Kidney (tissue), 13 donors: ENCODE measurements at regions not wholly inside any gene's neighbourhood (a gene's known extent, or its start where the extent isn't known, plus 50 kb on each side); places are given as distances from the start of the nearest gene placed in this dataset.

Source experiments
- DNase-seq, 5 donors: peaks; one replicate each; pipeline ENCODE4 v3.0.0-alpha.2; 2013 to 2020
- FAIRE-seq: peaks from 2 replicates; lab custom pipeline; 2012; peaks lifted over from hg19 to GRCh38; lab: Jason Lieb, UNC
- H3K27ac ChIP-seq, 2 donors: one replicate each; pipeline ENCODE4 v1.7.0; 2013; ENCODE audit warnings: low read depth in 2 of 2, low read length in 2 of 2, inconsistent platforms in 1 of 2
- H3K27me3 ChIP-seq: one replicate; pipeline ENCODE4 v1.7.1; 2013; ENCODE audit warnings: low read length, inconsistent platforms; ENCODE audit not compliant: control insufficient read depth, insufficient read depth
- H3K36me3 ChIP-seq, 3 donors: one replicate each; pipeline versions ENCODE4 v1.7.0 to v1.7.1; 2013; ENCODE audit warnings: low read length in 3 of 3, control low read depth in 1 of 3, inconsistent platforms in 1 of 3; ENCODE audit not compliant: insufficient read depth in 3 of 3, control insufficient read depth in 2 of 3
- H3K4me1 ChIP-seq, 3 donors: one replicate each; pipeline versions ENCODE4 v1.7.0 to v1.7.1; 2013; ENCODE audit warnings: low read length in 3 of 3, inconsistent platforms in 1 of 3, low read depth in 1 of 3; ENCODE audit not compliant: control insufficient read depth in 2 of 3, insufficient read depth in 2 of 3
- H3K4me3 ChIP-seq, 3 donors: one replicate each; pipeline versions ENCODE4 v1.7.0 to v1.8.1; 2013; ENCODE audit warnings: low read length in 3 of 3, control low read depth in 1 of 3, inconsistent platforms in 1 of 3
- H3K9ac ChIP-seq, 3 donors: one replicate each; pipeline versions ENCODE4 v1.7.0 to v1.7.1; 2013; ENCODE audit warnings: low read length in 3 of 3, control low read depth in 1 of 3, inconsistent platforms in 1 of 3
- H3K9me3 ChIP-seq, 3 donors: one replicate each; pipeline versions ENCODE4 v1.7.0 to v1.7.1; 2013; ENCODE audit warnings: low read length in 3 of 3, control low read depth in 1 of 3, inconsistent platforms in 1 of 3; ENCODE audit not compliant: control insufficient read depth in 2 of 3, insufficient read depth in 1 of 3
- intact Hi-C: fragments of 100-400 bp; cut with DNase I; formaldehyde crosslinking; loops from one replicate; pipeline ENCODE4 v1.11.1; 2022
- TF ChIP-seq, protein P1 (sequence below): IDR thresholded peaks from 3 replicates; pipeline ENCODE4 v1.5.1; 2012; ENCODE audit warnings: mild to moderate bottlenecking, moderate library complexity, borderline replicate concordance; ENCODE audit not compliant: insufficient read depth; ENCODE audit errors: extremely low read depth
- donor health status: control.
- donor health status: control.
- donor health status: control.
- donor health status: control.
- donor health status: control.
- donor health status: DM: yes; HTN: yes; CAD: no.
- donor health status: Normal renal cell carcinoma (clear cell type).

DNA sequence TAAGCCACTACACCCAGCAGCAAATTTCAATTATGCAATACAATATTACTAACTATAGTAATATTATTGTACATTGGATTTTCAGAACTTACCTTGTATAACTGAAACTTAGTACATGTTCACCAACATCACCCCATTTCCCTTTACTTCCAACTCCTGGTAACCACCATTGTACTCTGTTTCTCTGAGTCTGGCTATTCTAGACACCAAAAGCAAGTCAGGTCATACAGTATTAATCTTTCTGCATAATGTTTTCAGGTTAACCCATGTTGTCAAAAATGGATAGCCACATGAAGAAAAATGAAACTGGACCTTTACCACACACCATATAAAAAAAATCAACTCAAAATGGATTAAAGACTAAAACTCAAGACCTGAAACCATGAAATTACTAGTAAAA, 558.2 kb downstream of the MMUT start:
- Histone ChIP-seq H3K9ac (no peak overlapping the region), H3K4me3 (no peak overlapping the region), H3K9me3 (no peaks in the 10 kb centered on the region), H3K27me3 (no peaks in the 10 kb centered on the region), H3K4me1 (no peaks in the 10 kb centered on the region), H3K36me3 (no peaks in the 10 kb centered on the region), H3K27ac (no peak overlapping the region)
- no peak for DNase-seq
- intact Hi-C loops, result no loop called here
- TF ChIP-seq, protein P1, sequence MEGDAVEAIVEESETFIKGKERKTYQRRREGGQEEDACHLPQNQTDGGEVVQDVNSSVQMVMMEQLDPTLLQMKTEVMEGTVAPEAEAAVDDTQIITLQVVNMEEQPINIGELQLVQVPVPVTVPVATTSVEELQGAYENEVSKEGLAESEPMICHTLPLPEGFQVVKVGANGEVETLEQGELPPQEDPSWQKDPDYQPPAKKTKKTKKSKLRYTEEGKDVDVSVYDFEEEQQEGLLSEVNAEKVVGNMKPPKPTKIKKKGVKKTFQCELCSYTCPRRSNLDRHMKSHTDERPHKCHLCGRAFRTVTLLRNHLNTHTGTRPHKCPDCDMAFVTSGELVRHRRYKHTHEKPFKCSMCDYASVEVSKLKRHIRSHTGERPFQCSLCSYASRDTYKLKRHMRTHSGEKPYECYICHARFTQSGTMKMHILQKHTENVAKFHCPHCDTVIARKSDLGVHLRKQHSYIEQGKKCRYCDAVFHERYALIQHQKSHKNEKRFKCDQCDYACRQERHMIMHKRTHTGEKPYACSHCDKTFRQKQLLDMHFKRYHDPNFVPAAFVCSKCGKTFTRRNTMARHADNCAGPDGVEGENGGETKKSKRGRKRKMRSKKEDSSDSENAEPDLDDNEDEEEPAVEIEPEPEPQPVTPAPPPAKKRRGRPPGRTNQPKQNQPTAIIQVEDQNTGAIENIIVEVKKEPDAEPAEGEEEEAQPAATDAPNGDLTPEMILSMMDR, result no peak
- FAIRE-seq, result no peak

DNA sequence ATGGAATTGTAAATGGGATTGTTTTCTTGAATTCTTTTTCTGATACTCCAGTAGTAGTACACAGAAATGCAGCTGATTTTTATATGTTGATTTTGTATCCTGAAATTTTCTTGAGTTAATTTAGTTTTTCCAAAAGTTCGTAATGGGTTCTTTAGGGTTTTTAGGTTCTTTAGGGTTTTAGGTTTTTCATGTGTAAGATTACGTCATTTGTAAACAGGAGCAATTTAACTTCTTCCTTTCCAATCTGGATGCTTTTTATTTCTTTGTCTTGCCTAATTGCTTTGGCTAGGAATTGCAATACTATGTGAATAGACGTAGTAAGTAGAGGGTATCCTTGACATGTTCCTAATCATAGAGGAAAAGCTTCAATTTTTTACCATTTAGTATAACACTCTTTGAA, 568.6 kb downstream of the MMUT start:
- H3K9ac ChIP-seq, result no peak overlapping the region
- H3K4me1 ChIP-seq, result no peaks in the 10 kb centered on the region
- intact Hi-C loops, result no loop called here
- DNase-seq (no peak), FAIRE-seq (no peak)
- H3K27me3 ChIP-seq, result no peaks in the 10 kb centered on the region
- H3K9me3 ChIP-seq, result no peaks in the 10 kb centered on the region
- no peak overlapping the region for H3K4me3 ChIP-seq
- H3K36me3 ChIP-seq, result no peaks in the 10 kb centered on the region
- TF ChIP-seq, protein P1, result no peak
- no peak overlapping the region for H3K27ac ChIP-seq

DNA sequence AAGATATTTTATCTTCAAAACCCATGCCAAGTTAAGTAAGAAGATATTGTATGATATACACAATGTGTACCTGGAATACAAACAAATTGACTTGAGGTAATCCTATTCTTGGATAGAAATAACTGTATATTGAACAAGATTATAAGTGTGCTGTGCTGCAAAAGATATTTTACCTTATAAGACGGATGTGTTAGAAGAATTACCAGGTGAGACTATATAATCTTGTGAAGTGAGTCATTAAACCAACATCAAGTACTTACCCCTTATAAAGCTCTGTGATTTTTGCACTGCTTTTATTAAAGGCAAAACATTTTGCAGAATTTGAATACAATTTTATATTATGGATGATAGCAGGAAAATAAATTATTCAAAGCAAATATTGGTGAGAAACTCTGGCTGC, 570.0 kb downstream of the MMUT start:
- Histone ChIP-seq H3K4me1 (no peaks in the 10 kb centered on the region), H3K27me3 (no peaks in the 10 kb centered on the region), H3K9ac (no peak overlapping the region), H3K4me3 (no peak overlapping the region), H3K9me3 (no peaks in the 10 kb centered on the region), H3K36me3 (no peaks in the 10 kb centered on the region), H3K27ac (no peak overlapping the region)
- DNase-seq (no peak), FAIRE-seq (no peak)
- TF ChIP-seq, protein P1, result no peak
- intact Hi-C loops, result no loop called here

DNA sequence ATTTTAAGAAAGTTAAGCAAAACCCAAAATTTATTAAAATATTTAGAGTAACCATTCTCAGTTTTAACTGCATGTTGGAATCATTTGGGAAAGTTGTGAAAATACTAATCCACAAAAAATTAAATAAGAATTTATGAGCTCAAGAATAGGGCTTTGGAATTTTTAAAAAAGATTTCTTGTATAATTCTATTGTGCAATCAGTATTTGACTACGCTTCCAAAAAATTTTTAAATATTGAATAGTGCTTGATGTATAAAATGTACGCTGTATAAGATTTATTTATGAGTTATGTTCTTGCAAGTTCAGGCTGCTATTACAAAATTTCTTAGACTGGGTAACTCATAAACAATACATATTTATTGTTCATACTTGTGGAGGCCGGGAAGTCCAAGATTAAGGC, 571.7 kb downstream of the MMUT start:
- H3K9ac ChIP-seq, result no peak overlapping the region
- intact Hi-C loops, result no loop called here
- H3K4me3 ChIP-seq, result no peak overlapping the region
- no peaks in the 10 kb centered on the region for H3K9me3 ChIP-seq
- H3K36me3 ChIP-seq, result no peaks in the 10 kb centered on the region
- TF ChIP-seq, protein P1, result no peak
- no peak overlapping the region for H3K27ac ChIP-seq
- DNase-seq, result no peak
- FAIRE-seq, result no peak
- no peaks in the 10 kb centered on the region for H3K27me3 ChIP-seq
- no peaks in the 10 kb centered on the region for H3K4me1 ChIP-seq
